HG02763 (cell line): ENCODE measurements at regions not wholly inside any gene's neighbourhood (a gene's known extent, or its start where the extent isn't known, plus 50 kb on each side); places are given as distances from the start of the nearest gene placed in this dataset.
A peak's percentile ranks its signal among the peaks of the same experiment; 100 is the strongest.
"Not testable (repeated sequence)": the region's sequence is repeated elsewhere in the genome, so short reads cannot be mapped to it uniquely, and the experiment has no call there.

Experiments used
- ATAC-seq: cut with Tn5 transposase; IDR thresholded peaks from one replicate; pipeline ENCODE4 v1.9.1; 2021; ENCODE audit warnings: mild to moderate bottlenecking, moderate library complexity; ENCODE audit not compliant: unreplicated experiment

DNA sequence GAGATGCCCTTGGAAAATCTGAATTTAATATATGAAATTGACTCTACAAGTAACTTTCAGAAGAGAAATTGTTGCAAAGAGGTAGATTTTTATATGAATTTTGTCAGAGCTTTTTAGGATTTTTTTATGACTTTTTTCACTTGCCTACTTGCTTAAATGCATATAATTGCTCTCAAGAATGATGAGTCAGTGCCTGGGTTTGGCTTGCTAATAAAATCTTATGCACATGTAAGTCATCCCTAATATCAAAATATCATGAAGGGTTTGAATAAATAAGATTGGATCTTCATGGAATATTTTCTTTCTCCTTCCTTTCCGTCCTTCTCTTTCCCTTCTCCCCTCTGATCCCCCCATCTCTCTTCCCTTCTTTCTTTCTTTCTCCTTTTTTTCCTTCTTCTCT is 354.1 kb downstream of the TXNL1 start:
- ATAC-seq: no peak

DNA sequence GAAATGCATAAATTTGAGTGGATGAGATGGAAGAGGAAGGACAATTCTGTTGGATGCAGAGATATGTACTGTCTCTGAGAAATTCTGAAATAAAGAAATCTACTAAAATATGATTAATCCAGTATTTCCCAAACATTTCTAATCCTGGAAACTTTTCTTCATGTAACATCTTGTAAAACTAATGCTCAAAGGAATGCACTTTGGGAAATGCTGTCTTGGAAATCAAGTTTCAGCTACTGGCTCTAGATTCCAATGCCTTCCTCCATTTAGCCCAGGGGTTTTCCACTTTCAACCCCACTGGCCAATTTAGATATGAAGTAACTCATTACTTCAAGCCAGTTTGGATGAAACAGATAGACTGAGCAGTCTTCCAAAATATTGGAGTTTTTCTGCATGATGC is 355.1 kb downstream of the TXNL1 start:
- no peak for ATAC-seq

DNA sequence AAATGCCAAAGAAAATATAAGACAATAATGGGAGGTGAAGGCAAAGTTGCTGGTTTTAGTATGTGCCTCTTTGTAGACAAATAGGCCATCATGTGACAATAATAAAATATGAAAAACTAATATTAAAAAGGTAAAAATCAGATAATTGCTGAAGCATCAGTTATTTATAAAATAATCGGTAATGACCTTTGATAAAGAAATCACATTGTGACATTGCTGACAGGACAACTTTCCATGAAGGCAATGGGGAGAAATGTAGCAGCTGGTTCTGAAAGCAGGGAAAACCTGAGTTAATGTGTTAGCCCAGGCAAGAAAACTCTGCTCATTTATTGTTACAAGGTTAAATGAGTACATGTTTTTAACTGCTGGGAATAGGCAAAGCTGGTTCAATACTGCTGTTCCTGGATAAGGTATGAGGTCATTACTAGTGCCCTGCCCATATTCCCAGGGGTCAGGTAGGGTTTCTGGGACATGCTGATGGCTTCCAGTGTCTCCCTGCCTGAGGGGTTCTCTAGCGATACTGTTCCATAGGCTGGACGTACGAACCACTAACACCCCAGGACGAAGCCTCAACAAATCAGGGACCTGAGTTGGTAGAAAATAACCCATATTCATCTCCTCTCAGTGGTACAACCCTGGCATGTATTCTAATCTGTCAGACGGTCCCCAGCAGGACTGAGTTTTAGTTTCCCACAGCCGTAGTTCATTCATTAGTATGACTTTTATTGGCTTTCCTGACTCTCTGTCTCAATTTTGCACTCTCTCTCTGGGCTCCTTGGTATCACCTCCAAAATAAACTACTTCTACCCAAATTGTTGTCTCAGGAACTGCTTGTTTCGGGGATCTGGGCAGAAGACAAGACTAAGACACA is 355.9 kb downstream of the TXNL1 start:
- ATAC-seq: no peak

DNA sequence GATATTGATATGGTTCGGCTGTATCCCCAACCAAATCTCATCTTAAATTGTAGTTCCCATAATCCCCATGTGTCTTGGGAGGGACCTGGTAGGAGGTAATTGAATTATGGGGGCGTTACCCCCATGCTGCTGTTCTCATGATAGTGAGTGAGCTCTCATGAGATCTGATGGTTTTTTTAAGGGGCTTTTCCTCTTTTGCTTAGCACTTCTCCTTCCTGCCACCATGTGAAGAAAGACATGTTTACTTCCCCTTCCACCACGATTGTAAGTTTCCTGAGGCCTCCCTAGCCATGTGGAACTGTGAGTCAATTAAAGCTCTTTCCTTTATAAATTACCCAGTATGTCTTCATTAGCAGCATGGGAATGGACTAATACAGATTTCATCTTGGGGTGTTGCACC is 358.6 kb downstream of the TXNL1 start:
- ATAC-seq: not testable (repeated sequence)

DNA sequence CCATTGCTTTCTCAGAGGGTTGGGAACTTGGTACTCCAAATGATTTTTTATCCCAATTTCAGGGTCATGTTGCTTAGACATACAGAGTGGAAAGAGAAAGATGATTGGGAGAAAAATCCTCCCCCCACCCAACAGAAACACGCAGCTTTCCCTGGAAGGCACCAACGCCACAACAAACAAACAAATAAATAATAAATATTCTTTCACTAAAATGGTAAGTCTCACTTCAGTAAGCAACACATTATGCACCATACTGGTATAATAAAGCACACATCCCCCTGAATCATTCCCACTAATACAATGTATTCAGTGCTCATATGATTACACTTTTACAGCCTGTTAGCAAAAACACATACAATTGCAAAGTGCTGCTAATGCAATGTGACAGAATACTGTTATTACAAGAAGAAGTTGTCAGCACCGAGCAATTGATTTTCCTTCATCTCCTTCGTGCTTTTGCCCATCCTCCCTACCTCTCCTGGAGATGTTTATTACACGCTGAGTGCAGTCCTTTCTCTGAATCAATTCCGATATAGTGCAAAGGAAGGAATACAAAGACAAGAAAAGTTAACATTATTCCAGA is 359.9 kb downstream of the TXNL1 start:
- ATAC-seq: no peak

DNA sequence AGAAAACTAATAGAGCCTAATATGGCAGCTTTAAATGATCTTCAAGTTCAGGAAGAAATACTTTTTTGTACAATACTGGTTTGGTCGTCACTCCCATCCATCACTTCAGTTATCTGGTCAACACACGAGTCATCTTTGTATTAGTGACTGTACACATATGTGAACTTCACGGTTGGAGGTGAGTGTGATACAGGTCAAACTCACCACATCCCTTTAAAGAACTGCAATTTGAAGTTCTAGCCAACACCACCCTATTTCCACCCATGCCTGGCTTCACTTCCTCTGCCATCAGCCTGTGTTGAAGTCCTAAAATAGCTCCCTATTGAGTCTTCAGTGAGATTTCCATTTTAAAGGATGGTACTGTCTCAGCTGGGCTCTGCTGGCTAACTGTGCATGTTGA is 361.9 kb downstream of the TXNL1 start:
- ATAC-seq: no peak

DNA sequence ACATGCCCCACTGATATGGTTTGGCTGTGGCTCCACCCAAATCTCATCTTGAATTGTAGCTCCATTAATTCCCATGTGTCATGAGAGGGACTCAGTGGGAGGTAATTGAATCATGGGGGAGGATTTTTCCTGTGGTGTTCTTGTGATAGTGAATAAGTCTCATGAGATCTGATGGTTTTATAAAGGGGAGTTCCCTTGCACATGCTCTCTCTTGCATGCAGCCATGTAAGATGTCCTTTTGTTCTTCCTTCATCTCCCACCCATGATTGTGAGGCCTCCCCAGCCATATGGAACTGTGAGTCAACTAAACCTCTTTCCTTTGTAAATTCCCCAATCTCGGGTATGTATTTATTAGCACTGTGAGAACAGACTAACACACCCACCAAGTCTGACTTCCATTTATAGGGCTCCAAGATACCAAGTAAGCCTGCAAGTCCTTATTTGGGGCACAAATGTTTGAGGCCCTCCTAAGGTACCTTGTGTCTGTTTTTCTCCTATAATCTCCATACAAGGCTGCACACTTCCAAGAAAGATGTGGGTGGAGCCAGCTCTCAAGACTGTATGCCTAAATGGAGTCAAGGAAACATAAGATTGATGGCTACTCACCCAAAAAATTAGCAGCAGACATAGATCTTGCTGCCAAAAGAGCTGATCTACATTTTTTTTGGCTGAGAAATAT is 364.7 kb downstream of the TXNL1 start:
- ATAC-seq: no peak

DNA sequence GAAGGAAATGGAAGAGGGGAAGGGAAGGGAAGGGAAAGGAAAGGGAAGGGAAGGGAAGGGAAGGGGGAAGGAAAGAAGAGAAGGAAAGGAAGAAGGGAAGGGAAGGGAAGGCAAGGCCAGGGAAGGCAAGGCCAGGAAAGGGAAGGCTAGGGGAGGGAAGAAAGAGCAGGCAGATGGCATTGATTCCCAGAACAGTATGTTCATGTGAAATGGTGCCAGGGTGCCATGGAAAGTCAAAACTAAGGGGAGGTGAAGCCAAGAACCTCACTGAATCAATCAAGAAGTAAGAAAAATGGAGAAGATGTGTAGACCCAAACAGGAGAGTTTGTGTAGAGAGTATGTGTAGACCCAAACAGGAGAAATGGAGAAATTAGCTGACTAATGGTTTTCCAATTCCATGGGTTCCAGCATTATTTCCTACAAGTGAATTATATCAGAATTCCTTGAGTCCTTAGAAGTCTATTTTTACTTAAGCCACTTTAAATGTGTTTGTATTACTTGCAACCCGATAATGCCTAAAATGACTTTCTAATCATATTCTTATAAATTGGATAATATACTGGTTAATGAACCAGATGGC is 367.6 kb downstream of the TXNL1 start:
- ATAC-seq: no peak

DNA sequence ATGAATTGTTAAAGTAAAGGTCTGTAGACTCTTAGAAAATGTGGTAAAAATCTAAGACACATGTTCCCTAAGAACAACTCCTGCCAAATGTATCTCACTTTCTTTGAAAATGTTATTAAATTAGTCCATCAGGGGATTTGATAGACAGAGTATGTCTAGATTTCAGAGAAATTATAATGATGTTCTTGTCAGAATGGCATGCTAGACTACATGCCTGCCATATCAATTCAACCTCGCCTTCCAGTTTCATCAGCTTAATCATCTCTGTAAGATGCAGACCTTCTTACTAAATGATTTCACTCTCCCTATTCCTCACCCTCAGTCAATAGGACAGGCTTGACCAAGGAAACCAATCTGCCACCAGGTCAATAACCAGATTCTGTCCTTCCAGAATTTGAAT is 368.4 kb downstream of the TXNL1 start:
- no peak for ATAC-seq

DNA sequence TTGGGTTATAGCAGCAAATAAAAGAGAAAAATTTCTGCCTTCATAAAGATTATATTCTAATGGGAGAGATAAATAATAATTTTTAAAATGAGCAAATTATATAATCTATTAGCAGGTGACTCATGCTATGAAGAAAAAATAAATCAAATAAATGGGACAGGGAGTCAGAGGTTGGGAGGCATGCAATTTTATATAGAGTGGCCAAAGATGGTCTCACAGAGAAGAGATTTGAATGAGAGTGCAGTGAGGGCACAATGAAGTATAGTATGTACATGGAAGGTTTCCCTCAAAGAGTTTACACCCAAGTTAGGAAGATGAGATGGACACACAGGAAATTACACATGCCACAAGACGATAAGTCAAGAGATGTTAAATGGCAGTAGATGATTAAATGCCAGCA is 369.4 kb downstream of the TXNL1 start:
- no peak for ATAC-seq

DNA sequence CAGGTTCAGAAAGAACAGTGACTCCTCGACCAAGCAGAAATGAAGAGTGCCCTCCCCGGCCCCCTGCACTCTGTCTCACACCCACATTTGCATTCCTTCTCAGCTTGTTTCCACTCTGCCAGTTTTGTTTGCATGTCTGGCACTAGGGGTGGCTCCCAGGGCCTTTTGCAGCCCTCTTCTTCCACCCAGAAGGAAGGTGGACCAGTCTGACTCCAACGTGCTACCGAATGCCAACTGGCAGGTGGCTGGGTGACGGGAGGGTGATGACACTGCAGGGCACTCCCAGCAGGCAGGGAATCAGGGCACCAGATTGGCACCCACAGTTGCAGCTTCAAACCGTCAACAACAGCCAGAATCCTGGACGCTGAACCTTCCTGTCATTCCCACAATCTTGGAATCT is 371.1 kb downstream of the TXNL1 start:
- no peak for ATAC-seq

DNA sequence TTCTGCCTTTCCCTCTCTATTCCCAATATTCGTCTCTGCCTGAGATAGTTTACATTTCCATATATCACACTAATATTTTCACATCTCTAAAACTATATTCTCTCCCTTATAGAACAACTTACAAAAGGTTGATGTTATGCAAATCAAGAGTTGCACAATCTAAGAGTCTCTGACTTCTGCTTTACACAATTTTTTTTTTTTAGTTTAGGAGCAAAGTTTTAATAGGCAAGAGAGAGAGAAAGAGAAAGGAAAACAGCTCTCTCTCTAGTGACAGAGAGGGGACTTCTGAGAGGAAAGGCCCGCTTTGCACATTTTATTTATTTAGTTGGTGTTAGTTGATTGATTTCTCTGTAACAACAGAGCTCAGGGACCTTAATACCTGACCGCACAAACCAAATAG is 380.2 kb downstream of the TXNL1 start:
- no peak for ATAC-seq

DNA sequence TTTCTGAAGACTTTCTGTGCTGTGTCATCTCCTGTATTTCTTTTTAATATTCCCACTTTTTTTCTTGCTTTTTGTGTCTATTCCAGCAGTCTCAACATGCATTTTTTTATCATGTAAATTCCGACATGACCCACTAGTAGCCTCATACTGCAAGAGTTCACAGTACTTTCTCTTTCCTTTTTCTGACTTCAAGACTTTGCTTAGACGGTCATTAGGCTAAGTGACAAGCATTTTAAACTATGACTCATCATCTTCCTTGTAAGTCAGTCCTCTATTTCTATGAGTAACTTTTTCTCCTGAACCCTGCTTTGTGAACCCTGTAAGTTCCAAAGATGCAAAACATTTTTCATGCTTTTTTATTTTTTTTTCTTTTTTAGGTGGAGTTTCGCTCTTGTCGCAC is 381.2 kb downstream of the TXNL1 start:
- ATAC-seq: peak; percentile 82

DNA sequence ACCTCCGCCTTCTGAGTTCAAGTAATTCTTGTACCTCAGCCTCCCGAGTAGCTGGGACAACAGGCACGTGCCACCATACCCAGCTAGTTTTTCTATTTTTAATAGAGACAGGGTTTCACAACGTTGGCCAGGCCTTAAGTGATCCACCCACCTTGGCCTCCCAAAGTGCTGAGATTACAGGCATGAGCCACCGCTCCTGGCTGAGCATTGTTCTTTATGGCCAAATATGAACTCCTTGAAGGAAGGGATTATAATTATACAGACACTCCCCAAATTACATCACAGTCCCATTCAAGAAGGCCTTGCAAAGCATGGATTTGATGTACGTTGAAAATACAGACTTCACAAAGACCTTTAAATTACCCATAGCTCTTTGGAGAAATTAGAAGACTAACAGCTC is 381.7 kb downstream of the TXNL1 start:
- no peak for ATAC-seq

DNA sequence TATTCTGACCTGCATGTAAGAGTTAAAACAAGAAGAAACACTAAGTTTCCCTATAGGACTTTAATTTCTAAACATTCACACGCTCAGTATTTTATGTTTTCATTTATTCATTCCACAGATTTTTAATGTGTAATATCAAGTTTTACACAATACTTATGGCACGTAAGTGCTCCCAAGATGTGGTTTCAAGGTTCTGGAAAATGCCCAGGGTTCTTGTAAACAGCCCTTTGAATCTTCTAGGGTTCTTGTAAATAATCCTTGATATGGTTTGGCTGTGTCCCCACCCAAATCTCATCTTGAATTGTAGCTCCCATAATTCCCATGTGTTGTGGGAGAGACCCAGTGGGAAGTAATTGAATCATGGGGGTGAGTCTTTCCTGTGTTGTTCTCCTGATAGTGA is 383.0 kb downstream of the TXNL1 start:
- no peak for ATAC-seq

DNA sequence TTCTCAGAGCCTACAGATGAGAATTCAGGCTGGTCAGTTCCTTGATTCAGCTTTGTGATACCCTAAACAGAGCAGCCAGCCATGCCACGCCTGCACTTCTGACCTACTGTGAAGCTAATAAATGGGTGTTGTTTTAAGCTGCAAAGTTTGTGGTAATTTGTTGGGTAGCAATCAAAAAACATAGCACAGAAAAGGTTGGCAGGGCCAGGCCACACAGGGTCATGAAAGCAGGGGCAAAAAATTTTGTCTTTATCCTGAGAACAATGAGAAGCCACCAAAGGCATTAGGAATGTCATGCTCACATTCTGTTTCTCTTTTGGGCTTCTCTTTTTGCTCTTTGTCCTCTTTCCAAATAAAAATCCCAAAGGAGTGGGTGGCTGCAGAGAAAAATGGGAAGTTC is 385.9 kb downstream of the TXNL1 start:
- ATAC-seq: no peak

DNA sequence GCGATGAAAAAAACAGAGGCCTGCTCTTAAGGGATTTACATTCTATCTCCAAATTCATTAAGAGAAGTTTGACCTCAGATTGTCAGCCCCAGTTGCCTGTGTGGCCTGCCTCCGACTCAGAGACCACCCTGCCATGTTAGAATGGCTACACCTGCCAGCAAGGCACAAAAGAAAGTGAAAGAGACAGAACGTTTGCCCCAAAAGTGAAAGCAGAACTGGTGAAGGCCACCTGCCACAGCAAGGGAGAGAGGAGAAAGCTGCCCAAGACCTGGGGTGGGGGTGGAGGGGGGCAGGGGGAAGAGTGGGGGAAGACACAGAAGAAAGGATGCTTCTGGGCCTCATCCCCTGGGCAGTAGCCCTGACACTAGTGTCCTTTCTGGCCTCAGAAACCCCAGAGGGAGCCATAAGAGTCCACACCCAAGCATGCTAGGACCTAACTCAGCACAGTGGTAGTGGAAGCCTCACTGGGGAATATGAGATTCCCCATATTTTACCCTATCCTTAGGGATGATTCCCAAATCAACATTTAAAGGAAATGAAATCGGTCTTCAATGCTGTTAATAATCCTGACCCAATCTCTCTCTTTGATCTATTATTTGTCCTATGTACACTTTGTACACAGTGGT is 389.7 kb downstream of the TXNL1 start:
- ATAC-seq: peak; percentile 98

DNA sequence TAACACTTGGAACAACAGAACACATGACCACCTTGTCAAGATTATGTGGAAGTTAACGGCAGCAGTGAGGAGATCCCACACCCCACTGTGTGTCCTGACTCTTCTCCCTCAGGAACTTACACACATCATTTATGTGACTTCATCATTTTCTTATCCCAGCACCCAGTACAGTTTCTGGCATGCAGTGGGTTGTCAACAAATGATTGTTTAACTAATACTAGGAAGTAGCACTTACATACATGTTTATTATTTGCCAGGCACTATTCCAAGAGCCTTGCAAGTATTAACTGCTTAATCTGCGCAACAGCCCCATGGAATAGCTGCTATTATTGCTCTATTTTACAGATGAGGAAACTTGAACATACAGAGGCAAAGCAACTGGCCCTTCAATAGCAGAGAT is 391.5 kb downstream of the TXNL1 start:
- ATAC-seq: no peak

DNA sequence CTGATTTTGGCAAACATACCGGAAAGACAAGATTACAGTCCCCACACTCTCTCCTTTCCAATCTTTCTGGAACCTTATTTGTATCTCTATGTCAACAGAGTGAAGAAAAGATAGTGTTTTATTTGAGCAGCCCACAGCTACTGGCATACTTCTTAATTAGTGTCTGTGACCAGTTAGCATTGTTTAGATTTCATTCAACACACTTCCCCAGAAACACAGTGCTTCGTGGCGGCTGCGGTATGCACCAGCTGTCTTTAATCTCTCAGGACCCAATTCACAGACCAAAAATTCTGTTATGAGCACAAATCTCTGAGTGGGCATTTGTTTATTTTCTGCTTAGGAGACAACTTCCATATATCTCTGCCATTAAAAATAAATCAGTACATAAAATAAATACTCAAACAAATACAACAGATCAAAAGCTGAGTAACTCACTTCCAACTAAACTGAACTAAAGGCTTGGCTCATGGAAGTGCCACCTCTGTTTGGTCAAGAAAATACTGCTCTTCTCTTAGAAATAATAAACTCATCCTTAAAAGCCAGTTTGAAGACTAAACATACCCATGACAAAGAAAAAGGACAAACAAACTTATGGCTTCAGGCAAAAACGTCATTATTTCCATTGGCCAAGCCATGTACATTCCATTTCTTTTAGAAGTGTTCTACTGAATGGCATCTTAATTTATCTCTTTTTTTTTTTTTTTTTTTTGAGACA is 392.4 kb downstream of the TXNL1 start:
- ATAC-seq: no peak

DNA sequence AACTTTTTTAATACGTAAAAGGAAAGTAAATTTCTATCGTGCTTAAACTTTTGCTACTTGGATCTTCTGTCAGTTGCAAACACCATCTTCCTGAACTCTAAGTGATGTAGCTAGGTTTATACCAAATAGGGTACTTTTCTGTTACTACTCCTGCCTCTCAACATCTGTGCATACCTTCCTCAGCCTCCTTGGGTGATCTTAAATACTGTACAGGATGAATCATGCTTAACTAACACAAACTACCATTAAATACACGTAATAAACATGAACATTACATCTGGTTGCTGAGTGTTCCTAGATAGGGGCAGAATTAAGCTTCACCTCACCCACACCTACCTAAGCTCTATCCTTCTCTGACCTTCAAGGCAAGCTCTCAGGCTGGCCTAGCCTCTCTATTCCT is 398.0 kb downstream of the TXNL1 start:
- no peak for ATAC-seq

DNA sequence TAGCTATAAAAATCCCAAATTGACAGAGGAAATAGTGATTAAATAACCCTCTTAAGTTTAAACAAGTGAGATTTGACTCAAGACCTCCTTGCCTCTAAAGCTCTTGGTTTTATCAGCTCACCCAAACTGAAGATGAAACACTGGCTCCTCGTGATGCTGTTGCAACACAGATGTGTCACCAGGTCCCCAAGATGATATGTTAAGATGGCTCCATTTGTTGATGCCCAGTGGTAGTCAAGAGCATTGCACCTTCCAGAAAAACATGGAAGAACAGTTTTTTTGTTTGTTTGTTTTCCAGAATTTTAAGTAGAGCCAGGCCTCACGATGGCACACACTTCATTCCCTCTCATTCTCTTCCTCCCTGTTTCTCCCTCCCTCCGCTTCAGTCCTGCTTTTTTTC is 399.8 kb downstream of the TXNL1 start:
- ATAC-seq: no peak
